Heart right ventricle (tissue), 16 donors: ENCODE measurements at regions not wholly inside any gene's neighbourhood (a gene's known extent, or its start where the extent isn't known, plus 50 kb on each side); places are given as distances from the start of the nearest gene placed in this dataset.

ENCODE experiments used
- ATAC-seq, 8 donors: fragments of 200-7000 bp; cut with Tn5 transposase; one replicate each; pipeline ENCODE4 v1.9.1; 2020; ENCODE audit warnings: mild to moderate bottlenecking in 8 of 8, moderate library complexity in 8 of 8, moderate number of reproducible peaks in 1 of 8
- DNase-seq, 2 donors: peaks; one replicate each; pipeline ENCODE4 v3.0.0-alpha.2; 2020
- H3K27ac ChIP-seq, 10 donors: fragments of 200-600 bp; sonication (generic) in 2 of 10; one replicate each; pipeline versions ENCODE4 v1.5.0 to v1.8.0; 2020 to 2022; ENCODE audit warnings: mild to moderate bottlenecking in 3 of 10
- H3K27me3 ChIP-seq, 7 donors: fragments of 200-600 bp; one replicate each; pipeline ENCODE4 v1.8.0; 2021 to 2022; ENCODE audit warnings: mild to moderate bottlenecking in 2 of 7
- H3K36me3 ChIP-seq, 9 donors: fragments of 200-600 bp; sonication (generic) in 1 of 9; one replicate each; pipeline versions ENCODE4 v1.5.0 to v1.8.0; 2020 to 2022; ENCODE audit warnings: mild to moderate bottlenecking in 2 of 9
- H3K4me1 ChIP-seq, 9 donors: fragments of 200-600 bp; sonication (generic) in 1 of 9; one replicate each; pipeline versions ENCODE4 v1.5.0 to v1.8.0; 2020 to 2022; ENCODE audit warnings: mild to moderate bottlenecking in 4 of 9
- H3K4me3 ChIP-seq, 10 donors: fragments of 200-600 bp; sonication (generic) in 2 of 10; one replicate each; pipeline versions ENCODE4 v1.5.0 to v1.8.0; 2020 to 2022; ENCODE audit warnings: mild to moderate bottlenecking in 7 of 10, moderate library complexity in 2 of 10
- H3K9me3 ChIP-seq, 11 donors: fragments of 200-600 bp in 10 of 11; sonication (generic) in 2 of 11; one replicate each; pipeline versions ENCODE4 v1.5.0 to v1.8.0; 2013 to 2022; ENCODE audit warnings: mild to moderate bottlenecking in 2 of 11, control low read depth in 1 of 11, moderate library complexity in 1 of 11
- CTCF ChIP-seq, 9 donors: fragments of 200-600 bp; sonication (generic) in 2 of 9; IDR thresholded peaks; one replicate each; pipeline versions ENCODE4 v1.5.0 to v1.8.0; 2021 to 2022; ENCODE audit warnings: antibody characterized with exemption in 9 of 9, mild to moderate bottlenecking in 5 of 9, moderate library complexity in 1 of 9
- WGBS, 2 donors: extraction: QIAGEN DNeasy Blood & Tissue Kit; methylation state at CpG; one replicate each; pipeline ENCODE4 v1.1.7; 2013; ENCODE audit warnings: inconsistent platforms in 1 of 2; 5-methylcytosine and 5-hydroxymethylcytosine counted together
- intact Hi-C, 10 donors: fragments of 100-400 bp; cut with DNase I; formaldehyde crosslinking; loops; one replicate each; pipeline versions ENCODE4 v1.11.1 to v1.14.2; 2022
- donor health status: Arrhythmogenic right ventricular cardiomyopathy.
- donor health status: ischemic (EF 13 %, LVEDD 7.1; RV severe dilation, severe dysfunction).
- donor health status: healthy with polysubstance abuse.
- donor health status: DM: no; HTN: yes; CAD: no.
- donor health status: DM: no; HTN: no; CAD: no.
- donor health status: ischemic (EF 25% LVEDD 6.9; RV normal size, moderate dysfunction).
- donor health status: ischemic (EF 25% LVEDD 5.7; RV mildly dilated, moderate dysfunction).
- donor health status: healthy.
- donor health status: DM: yes; HTN: yes; CAD: no.
- donor health status: Ischemic cardiomyopathy.
- donor health status: ischemic (EF 35%, LVEDD 5.7; RV mildly dilated, moderate dysfunction).
- donor health status: nonischemic (EF 11% LVEDD 7.7; RV severe dilation, severe dysfunction).
- donor health status: DM: yes; HTN: yes; CAD: no.
- donor health status: PGD.
- donor health status: ischemic (EF 29% LVEDD 5.4; RV normal size, mild dysfunction).
- donor health status: nonischemic (EF 23%, LVEDD 6.1; RV moderate dilation, normal function).

GRCh38 chr15:97686324-97686723 lies 274.2 kb upstream of the ARRDC4 start:
- no peaks in the 10 kb centered on the region for H3K9me3 ChIP-seq
- no peaks in the 10 kb centered on the region for H3K4me1 ChIP-seq
- H3K27me3 ChIP-seq, result no peaks in the 10 kb centered on the region
- intact Hi-C loops, result no loop called here
- H3K27ac ChIP-seq, result no peak overlapping the region
- H3K36me3 ChIP-seq, result no peaks in the 10 kb centered on the region
- DNase-seq, result no peak
- WGBS, 2 donors, result 84 to 86% methylated on average over 2 of the region's 2 CpGs
- ATAC-seq, result no peak
- no peak overlapping the region for H3K4me3 ChIP-seq
- TF ChIP-seq CTCF (IDR thresholded peaks at IDR 0.05), result no peak

GRCh38 chr15:97687654-97688053 lies 272.8 kb upstream of the ARRDC4 start:
- H3K27me3 ChIP-seq, result no peaks in the 10 kb centered on the region
- H3K36me3 ChIP-seq, result no peaks in the 10 kb centered on the region
- H3K27ac ChIP-seq, result no peak overlapping the region
- DNase-seq, result no peak
- no peak for TF ChIP-seq CTCF (IDR thresholded peaks at IDR 0.05)
- intact Hi-C loops, result no loop called here
- H3K4me1 ChIP-seq, result peaks cover 0 to 6% (median 0%) of the 10 kb centered on the region in 9 donors
- no peak overlapping the region for H3K4me3 ChIP-seq
- no peak for ATAC-seq
- no peaks in the 10 kb centered on the region for H3K9me3 ChIP-seq

- no peak overlapping the region for H3K27ac ChIP-seq
- peaks cover 0 to 10% (median 0%) of the 10 kb centered on the region in 9 donors for H3K4me1 ChIP-seq
- H3K9me3 ChIP-seq, result no peaks in the 10 kb centered on the region
- TF ChIP-seq CTCF (IDR thresholded peaks at IDR 0.05), result no peak
- no peaks in the 10 kb centered on the region for H3K27me3 ChIP-seq
- no peak overlapping the region for H3K4me3 ChIP-seq
- no peaks in the 10 kb centered on the region for H3K36me3 ChIP-seq
- ATAC-seq, result no peak
- DNase-seq, result no peak
- WGBS, 2 donors, result 86 to 90% methylated on average over 4 of the region's 4 CpGs
- intact Hi-C loops, result no loop called here
Measured at GRCh38 chr15:97688177-97688576, 272.3 kb upstream of the ARRDC4 start.

GRCh38 chr15:97688886-97689285 lies 271.6 kb upstream of the ARRDC4 start:
- WGBS, 2 donors, result 79 to 83% methylated on average over 4 of the region's 4 CpGs
- Histone ChIP-seq H3K27me3 (no peaks in the 10 kb centered on the region), H3K27ac (no peak overlapping the region), H3K4me1 (peaks cover 0 to 10% (median 0%) of the 10 kb centered on the region in 9 donors), H3K4me3 (no peak overlapping the region), H3K9me3 (no peaks in the 10 kb centered on the region), H3K36me3 (no peaks in the 10 kb centered on the region)
- no peak for TF ChIP-seq CTCF (IDR thresholded peaks at IDR 0.05)
- intact Hi-C loops, result no loop called here
- DNase-seq, result no peak
- ATAC-seq, result no peak

- H3K36me3 ChIP-seq, result no peaks in the 10 kb centered on the region
- DNase-seq (no peak), ATAC-seq (no peak)
- no peak overlapping the region for H3K4me3 ChIP-seq
- intact Hi-C loops, result no loop called here
- no peaks in the 10 kb centered on the region for H3K27me3 ChIP-seq
- WGBS, 2 donors, result 65 to 72% methylated on average over 3 of the region's 3 CpGs
- peaks cover 0 to 10% (median 0%) of the 10 kb centered on the region in 9 donors for H3K4me1 ChIP-seq
- H3K9me3 ChIP-seq, result no peaks in the 10 kb centered on the region
- TF ChIP-seq CTCF (IDR thresholded peaks at IDR 0.05), result no peak
- H3K27ac ChIP-seq, result no peak overlapping the region
Measured at GRCh38 chr15:97691078-97691477, 269.4 kb upstream of the ARRDC4 start.
